K562 (cell line): ENCODE measurements at regions not wholly inside any gene's neighbourhood (a gene's known extent, or its start where the extent isn't known, plus 50 kb on each side); places are given as distances from the start of the nearest gene placed in this dataset.

ENCODE experiments used
- ATAC-seq: fragments of 200-7000 bp; cut with Tn5 transposase; 3 replicates; pipeline ENCODE4 v1.9.1; 2020; ENCODE audit warnings: moderate library complexity
- BruUV-seq: library from RNA; stranded (reverse); fragments of 400-500 nt; replicated peaks from 2 replicates; lab custom pipeline; 2021; lab: Mats Ljungman, UMichigan
- CTCF ChIA-PET: fragments of 300-600 bp; formaldehyde crosslinking; extraction: SDS; loops from one replicate; lab custom pipeline; 2021; ENCODE audit warnings: low intra/inter-chr PET ratio; lab: Yijun Ruan, JAX
- POLR2A ChIA-PET: fragments of 300-600, 350-650 bp; sonication (Branson Sonifier 250); formaldehyde crosslinking; extraction: SDS; loops from one replicate; lab custom pipeline; 2021; ENCODE audit warnings: antibody characterized with exemption, inconsistent platforms; lab: Yijun Ruan, JAX
- DNase-seq, 4 experiments: peaks; one replicate each; pipeline versions ENCODE4 v3.0.0 to v3.0.0-alpha.2; 2011 to 2018; ENCODE audit warnings: low spot score in 3 of 4, mixed read lengths in 3 of 4; ENCODE audit errors: extremely low read depth in 1 of 4
- FAIRE-seq: peaks from 2 replicates; lab custom pipeline; 2011; peaks lifted over from hg19 to GRCh38; lab: Jason Lieb, UNC
- H2AFZ ChIP-seq: 2 replicates; pipeline ENCODE4 v1.6.0; 2011; ENCODE audit warnings: low read depth, low read length, control low read depth, inconsistent platforms
- H3K27ac ChIP-seq: fragments of 200-600 bp; 3 replicates; pipeline ENCODE4 v1.8.0; 2011; ENCODE audit warnings: low read depth, mild to moderate bottlenecking, control low read depth, inconsistent platforms, low read length, moderate library complexity, mixed read lengths; ENCODE audit errors: extremely low read depth
- H3K27me3 ChIP-seq, 2 experiments: fragments of 300-600 bp in 1 of 2; 2 replicates in 1 of 2; 3 replicates in 1 of 2; pipeline versions ENCODE4 v1.6.0 to v1.8.0; 2011; ENCODE audit warnings: inconsistent platforms in 2 of 2, low read length in 2 of 2, mild to moderate bottlenecking in 1 of 2, mixed read lengths in 1 of 2, moderate library complexity in 1 of 2; ENCODE audit not compliant: control insufficient read depth in 2 of 2, insufficient read depth in 2 of 2
- H3K36me3 ChIP-seq: fragments of 300-600 bp; 3 replicates; pipeline ENCODE4 v1.8.0; 2011; ENCODE audit warnings: mild to moderate bottlenecking, low read length, inconsistent platforms; ENCODE audit not compliant: control insufficient read depth, insufficient read depth
- H3K4me1 ChIP-seq, 2 experiments: fragments of 200-600 bp in 1 of 2; replicated peaks in 1 of 2; 2 replicates in 1 of 2; 3 replicates in 1 of 2; pipeline versions ENCODE4 v1.5.1 to v1.8.0; 2011; ENCODE audit warnings: inconsistent platforms in 2 of 2, low read length in 2 of 2, mild to moderate bottlenecking in 1 of 2, mixed read lengths in 1 of 2, moderate library complexity in 1 of 2; ENCODE audit not compliant: control insufficient read depth in 2 of 2, insufficient read depth in 2 of 2
- H3K4me2 ChIP-seq: 2 replicates; pipeline ENCODE4 v1.6.1; 2011; ENCODE audit warnings: low read length, control low read depth, inconsistent platforms, mixed read lengths; ENCODE audit not compliant: insufficient read depth
- H3K4me3 ChIP-seq: fragments of 200-600 bp; sonication (generic), shearing (Covaris generic); 2 replicates; pipeline ENCODE4 v1.5.1; 2016; ENCODE audit warnings: control low read depth, inconsistent platforms
- H3K79me2 ChIP-seq: fragments of 200-600 bp; 3 replicates; pipeline ENCODE4 v1.8.0; 2011; ENCODE audit warnings: low read length, inconsistent platforms; ENCODE audit not compliant: control insufficient read depth, insufficient read depth
- H3K9ac ChIP-seq, 2 experiments: 2 replicates each; pipeline versions ENCODE4 v1.6.0 to v1.6.1; 2011; ENCODE audit warnings: low read depth in 2 of 2, low read length in 2 of 2, control low read depth in 1 of 2, inconsistent platforms in 1 of 2, mild to moderate bottlenecking in 1 of 2, mixed read lengths in 1 of 2; ENCODE audit not compliant: insufficient read depth in 1 of 2
- H3K9me1 ChIP-seq: one replicate; pipeline ENCODE4 v1.6.0; 2011; ENCODE audit warnings: inconsistent platforms, mild to moderate bottlenecking, low read length, moderate library complexity; ENCODE audit not compliant: control insufficient read depth, insufficient read depth
- H3K9me3 ChIP-seq: replicated peaks from 2 replicates; pipeline ENCODE4 v1.5.1; 2011; ENCODE audit warnings: low read depth, low read length, inconsistent platforms; ENCODE audit not compliant: control insufficient read depth, insufficient read depth
- H4K20me1 ChIP-seq: replicated peaks from 2 replicates; pipeline ENCODE4 v1.6.1; 2011; ENCODE audit warnings: low read length, inconsistent platforms, mixed read lengths; ENCODE audit not compliant: control insufficient read depth, insufficient read depth
- BRF1 ChIP-seq: IDR thresholded peaks from 3 replicates; pipeline ENCODE4 v1.6.1; 2011; ENCODE audit warnings: borderline replicate concordance, mild to moderate bottlenecking; ENCODE audit not compliant: insufficient read length; ENCODE audit errors: extremely low read depth
- CBX3 ChIP-seq, 2 experiments: IDR thresholded peaks; 1 replicate in 1 of 2; 2 replicates in 1 of 2; pipeline ENCODE4 v1.6.1; 2012; ENCODE audit warnings: inconsistent platforms in 2 of 2, low read length in 2 of 2, borderline replicate concordance in 1 of 2, control low read depth in 1 of 2
- CBX8 ChIP-seq: fragments of 200-600 bp; sonication (generic); IDR thresholded peaks from 2 replicates; pipeline ENCODE4 v1.6.1; 2012; ENCODE audit warnings: borderline replicate concordance, mixed run types, low read depth, mild to moderate bottlenecking, moderate library complexity, mixed read lengths, low read length, control low read depth, inconsistent platforms; ENCODE audit not compliant: poor library complexity, severe bottlenecking; ENCODE audit errors: extremely low read depth
- DPF2 ChIP-seq: fragments of 450-650 bp; IDR thresholded peaks from 2 replicates; pipeline ENCODE4 v1.6.1; 2016
- ETS2 ChIP-seq: IDR thresholded peaks from 2 replicates; pipeline ENCODE4 v1.6.1; 2016; ENCODE audit warnings: borderline replicate concordance, missing genetic modification characterization, mild to moderate bottlenecking, moderate library complexity, missing compliant biosample characterization; ENCODE audit not compliant: poor library complexity, severe bottlenecking
- FOS ChIP-seq: IDR thresholded peaks from 3 replicates; pipeline ENCODE4 v1.6.1; 2011; ENCODE audit not compliant: insufficient read length; ENCODE audit errors: extremely low read depth
- LARP7 ChIP-seq: fragments of 450-650 bp; IDR thresholded peaks from 2 replicates; pipeline ENCODE4 v1.6.1; 2016
- MAX ChIP-seq: sonication (generic); formaldehyde crosslinking; IDR thresholded peaks from 2 replicates; pipeline ENCODE4 v1.9.0; 2022; ENCODE audit warnings: mild to moderate bottlenecking, missing genetic modification reagents
- MTA1 ChIP-seq: fragments of 450-650 bp; IDR thresholded peaks from 2 replicates; pipeline ENCODE4 v1.6.1; 2017; ENCODE audit warnings: borderline replicate concordance
- NONO ChIP-seq, 2 experiments: fragments of 200-400 bp in 1 of 2; fragments of 450-650 bp in 1 of 2; formaldehyde crosslinking in 1 of 2; IDR thresholded peaks; 2 replicates each; pipeline ENCODE4 v1.6.1; 2017; ENCODE audit warnings: low read depth in 2 of 2, mild to moderate bottlenecking in 2 of 2, moderate library complexity in 2 of 2, low read length in 1 of 2
- PYGO2 ChIP-seq: fragments of 450-650 bp; IDR thresholded peaks from 2 replicates; pipeline ENCODE4 v1.6.1; 2016; ENCODE audit warnings: mild to moderate bottlenecking, missing genetic modification characterization, moderate library complexity, missing compliant biosample characterization
- SOX6 ChIP-seq: fragments of 450-650 bp; IDR thresholded peaks from 2 replicates; pipeline ENCODE4 v1.6.1; 2014; ENCODE audit warnings: mild to moderate bottlenecking
- TEAD2 ChIP-seq: fragments of 450-650 bp; IDR thresholded peaks from 2 replicates; pipeline ENCODE4 v1.6.1; 2016; ENCODE audit warnings: missing genetic modification characterization, control low read depth, missing compliant biosample characterization
- ZNF274 ChIP-seq: IDR thresholded peaks from 2 replicates; pipeline ENCODE4 v1.6.1; 2011; ENCODE audit warnings: low read depth, mild to moderate bottlenecking, low read length, moderate library complexity, borderline replicate concordance
- WGBS: fragments of 100-300 bp; shearing (Covaris generic); methylation state at CpG from one replicate; pipeline ENCODE4 v1.1.6; 2016; ENCODE audit warnings: low coverage, mixed read lengths; ENCODE audit not compliant: insufficient coverage; ENCODE audit errors: missing lambda C conversion rate; 5-methylcytosine and 5-hydroxymethylcytosine counted together
- in situ Hi-C: fragments of 300-500 bp; cut with MboI; formaldehyde crosslinking; loops from 4 replicates; pipeline ENCODE4 v1.15.0; 2018; ENCODE audit warnings: inconsistent platforms, mixed read lengths
- intact Hi-C: fragments of 100-400 bp; cut with micrococcal nuclease; formaldehyde crosslinking; loops from 2 replicates; pipeline ENCODE4 v1.14.2; 2022

DNA sequence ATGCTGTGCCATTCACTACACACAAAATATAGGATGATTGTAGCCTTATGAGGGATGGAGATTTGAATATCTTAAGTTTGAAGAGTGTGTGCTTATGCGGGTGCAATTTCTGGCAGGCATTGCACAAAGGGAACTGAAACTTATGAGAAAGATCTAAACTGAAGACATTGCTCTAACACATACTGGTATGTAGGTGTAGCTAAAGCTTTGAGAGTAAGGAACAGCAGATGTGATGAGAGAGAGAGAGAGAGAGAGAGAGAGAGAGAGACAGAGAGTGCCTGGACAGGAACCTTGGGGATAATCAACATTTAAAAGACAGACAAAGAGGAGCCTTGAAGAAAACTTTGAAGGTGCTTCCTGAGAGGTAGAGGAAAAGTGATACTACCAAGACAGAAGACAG, 379.7 kb downstream of the SPRY1 start:
- Histone ChIP-seq H3K79me2 (no peaks in the 10 kb centered on the region), H4K20me1 (no peaks in the 10 kb centered on the region), H3K4me3 (no peak overlapping the region), H3K9me1 (no peaks in the 10 kb centered on the region), H2AFZ (no peak overlapping the region), H3K27ac (no peak overlapping the region), H3K9me3 (no peaks in the 10 kb centered on the region), H3K9ac (no peak overlapping the region), H3K4me1 (no peaks in the 10 kb centered on the region), H3K36me3 (no peaks in the 10 kb centered on the region), H3K27me3 (no peaks in the 10 kb centered on the region), H3K4me2 (no peak overlapping the region)
- FAIRE-seq, result no peak
- intact Hi-C loops (loop anchor here (10.0 kb wide), 1 partner anchor 671 kb away; no protein-coding TSS in a partner anchor), in situ Hi-C loops (no loop called here)
- no TSS peak for BruUV-seq
- ChIA-PET CTCF (no interaction called here), POLR2A (no interaction called here)
- DNase-seq, result no peak
- ATAC-seq, result no peak
- 0% methylated on average over 1 of the region's 1 CpG for WGBS
- TF ChIP-seq MTA1 (no peak), TEAD2 (no peak), ZNF274 (no peak), CBX3 (IDR thresholded peaks at IDR 0.05; ENCODE audit: borderline replicate concordance in 1 of 2, low read length in 2 of 2) (no peak), MAX (CRISPR knock-in tag) (no peak), FOS (no peak), PYGO2 (no peak), SOX6 (no peak), CBX8 (no peak), BRF1 (no peak), LARP7 (no peak), DPF2 (no peak), ETS2 (no peak), NONO (IDR thresholded peaks at IDR 0.05; ENCODE audit: low read depth in 2 of 2, low read length in 1 of 2) (no peak)
